ENCODE measurements at regions not wholly inside any gene's neighbourhood (a gene's known extent, or its start where the extent isn't known, plus 50 kb on each side); places are given as distances from the start of the nearest gene placed in this dataset.
"Not testable (repeated sequence)": the region's sequence is repeated elsewhere in the genome, so short reads cannot be mapped to it uniquely, and the experiment has no call there.

DNA sequence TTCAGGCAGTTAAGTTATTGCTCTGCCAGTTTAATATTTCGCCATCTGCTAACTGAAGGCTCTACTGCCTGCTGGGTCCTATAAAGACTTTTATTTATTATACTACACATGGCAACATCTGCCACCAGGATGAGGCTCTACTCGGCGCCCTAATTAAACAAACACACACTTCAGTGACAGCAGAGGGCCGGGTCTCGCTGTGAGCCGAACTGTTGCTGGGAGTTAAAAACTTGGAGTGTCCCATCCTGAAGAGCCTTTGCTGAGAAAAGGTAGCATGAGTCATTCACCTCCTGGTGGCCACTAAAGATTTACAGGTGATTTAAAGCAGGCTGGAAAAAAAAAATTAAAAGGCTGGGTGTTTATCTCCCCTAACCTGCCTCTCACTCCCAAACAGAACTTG, 183.7 kb downstream of the NPIPA8 start:
- DNase-seq (ENCODE audit: low spot score) = not testable (repeated sequence)

DNA sequence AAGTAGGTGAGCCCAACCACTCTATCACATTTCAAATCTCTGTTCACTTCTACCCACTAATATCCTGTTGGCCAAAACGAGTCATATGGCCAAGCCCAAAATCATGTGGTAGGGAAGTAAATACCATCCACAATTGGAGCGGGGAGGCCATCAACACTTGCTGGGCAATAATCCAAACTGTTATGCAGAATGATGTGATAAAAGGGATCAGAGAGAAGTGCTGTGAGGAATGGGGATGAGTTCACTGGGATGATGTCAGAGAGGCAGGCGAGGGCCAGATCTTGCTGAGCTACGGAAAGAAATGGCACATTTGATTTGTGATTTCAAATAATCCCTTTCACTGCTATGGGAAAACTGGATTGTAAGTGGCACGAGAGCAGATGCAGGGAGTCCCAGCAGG, 188.4 kb downstream of the NPIPA8 start:
- DNase-seq (ENCODE audit: low spot score) = not testable (repeated sequence)

- DNase-seq (ENCODE audit: low spot score) = not testable (repeated sequence)
Observed at GRCh38 chr16:18146601-18147142, 189.9 kb downstream of the NPIPA8 start.

- not testable (repeated sequence) for DNase-seq (ENCODE audit: low spot score)
Observed at GRCh38 chr16:18142066-18142465, 194.5 kb downstream of the NPIPA8 start.

DNA sequence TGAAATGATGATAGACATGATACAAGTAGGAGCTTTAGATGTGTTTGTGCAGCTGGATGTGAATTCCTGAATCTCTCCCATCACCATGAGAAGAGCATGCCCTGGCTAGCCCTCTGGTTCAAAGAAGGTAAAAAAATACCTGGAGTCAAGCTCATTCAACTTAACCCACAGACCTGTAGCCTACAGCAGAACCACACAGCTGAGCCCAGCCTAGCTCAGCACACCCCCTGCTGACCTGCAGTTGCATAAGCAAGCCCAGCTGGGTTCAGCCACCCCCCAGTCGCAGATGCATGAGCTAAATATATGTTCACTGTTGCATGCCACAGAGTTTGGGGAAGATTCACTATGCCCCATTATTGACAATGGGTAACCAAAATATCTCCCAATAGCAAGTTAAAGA, 200.2 kb downstream of the NPIPA8 start:
- DNase-seq (ENCODE audit: low spot score) = not testable (repeated sequence)

DNA sequence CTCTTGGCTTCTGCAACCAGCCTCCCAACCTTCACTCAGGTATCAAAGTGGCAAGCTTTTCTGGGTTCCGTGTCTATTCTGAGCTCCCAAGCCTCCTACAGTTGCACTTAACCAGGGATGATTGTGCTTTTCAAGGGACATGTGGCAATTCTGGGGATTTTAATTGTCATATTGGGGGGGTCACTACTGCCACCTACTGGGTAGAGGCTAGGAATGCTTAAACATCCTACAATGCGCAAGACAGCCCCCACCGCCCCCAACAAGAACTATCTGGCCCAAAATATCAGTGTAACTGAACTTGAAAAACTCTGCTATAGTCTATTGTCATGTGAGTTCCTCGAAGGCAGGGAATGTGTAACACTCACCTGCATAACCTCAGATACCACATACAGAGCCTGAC, 201.5 kb downstream of the NPIPA8 start:
- not testable (repeated sequence) for DNase-seq (ENCODE audit: low spot score)

DNA sequence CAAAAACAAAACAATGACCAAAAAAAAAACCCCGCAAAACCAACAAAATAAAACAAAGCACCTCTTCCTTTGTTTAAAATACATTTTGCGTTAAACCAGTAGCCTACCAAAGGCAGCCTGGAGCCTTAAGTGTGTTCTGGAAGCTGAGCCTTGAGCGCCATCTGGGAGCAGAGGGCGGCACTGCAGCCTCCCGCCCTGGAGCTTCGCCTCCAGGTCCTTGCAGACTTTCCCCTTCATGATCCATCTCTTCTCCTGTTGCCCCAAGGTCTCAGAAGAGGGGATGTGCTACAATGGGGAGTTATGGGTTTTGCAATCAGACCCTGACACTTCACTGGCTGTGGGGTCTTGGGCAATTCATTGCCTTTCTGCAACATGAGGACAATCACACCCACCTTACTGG, 204.9 kb downstream of the NPIPA8 start:
- DNase-seq (ENCODE audit: low spot score) = not testable (repeated sequence)

- DNase-seq (ENCODE audit: low spot score) = not testable (repeated sequence)
Observed at GRCh38 chr16:18130478-18131120, 205.9 kb downstream of the NPIPA8 start.

DNA sequence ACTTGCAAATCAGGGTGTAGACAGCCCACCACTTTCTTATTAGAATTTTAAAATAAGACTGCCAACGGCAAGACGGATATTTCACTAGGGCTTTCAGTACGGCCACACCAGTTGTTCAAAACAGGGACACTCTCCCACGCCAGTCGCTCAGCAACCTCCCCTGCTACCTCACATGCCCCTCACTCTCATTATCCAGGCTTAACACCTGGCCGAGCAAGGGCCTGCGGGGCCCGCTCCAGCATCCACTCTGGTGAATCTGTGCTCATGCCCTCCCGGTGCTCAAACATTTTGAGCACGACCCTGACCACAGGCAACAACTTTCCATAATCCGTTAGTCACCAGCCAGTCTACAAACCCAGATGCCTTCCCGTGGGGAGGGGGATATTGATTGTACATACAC, 209.5 kb downstream of the NPIPA8 start:
- DNase-seq (ENCODE audit: low spot score) = not testable (repeated sequence)

DNA sequence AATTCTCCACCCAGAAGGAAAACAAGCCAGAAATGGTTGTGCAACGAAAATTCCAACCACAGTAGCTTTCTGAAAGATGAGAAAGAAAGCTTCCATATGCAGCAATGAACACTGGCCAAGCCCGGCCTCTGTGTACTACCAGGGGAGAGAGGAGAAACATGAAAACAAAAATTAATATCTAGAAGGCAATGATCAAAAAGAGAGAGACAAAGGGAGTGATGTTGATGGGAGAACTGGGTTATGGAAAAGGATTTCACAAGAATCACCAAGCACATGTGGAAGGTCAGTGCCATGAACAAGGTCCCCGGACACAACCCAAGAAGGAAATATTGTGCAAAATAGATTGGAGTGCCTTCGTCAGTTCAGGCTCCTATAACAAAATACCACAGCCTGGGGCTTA, 217.4 kb downstream of the NPIPA8 start:
- DNase-seq (ENCODE audit: low spot score) = not testable (repeated sequence)

GRCh38 chr16:18118684-18119083, 217.9 kb downstream of the NPIPA8 start:
- not testable (repeated sequence) for DNase-seq (ENCODE audit: low spot score)

DNA sequence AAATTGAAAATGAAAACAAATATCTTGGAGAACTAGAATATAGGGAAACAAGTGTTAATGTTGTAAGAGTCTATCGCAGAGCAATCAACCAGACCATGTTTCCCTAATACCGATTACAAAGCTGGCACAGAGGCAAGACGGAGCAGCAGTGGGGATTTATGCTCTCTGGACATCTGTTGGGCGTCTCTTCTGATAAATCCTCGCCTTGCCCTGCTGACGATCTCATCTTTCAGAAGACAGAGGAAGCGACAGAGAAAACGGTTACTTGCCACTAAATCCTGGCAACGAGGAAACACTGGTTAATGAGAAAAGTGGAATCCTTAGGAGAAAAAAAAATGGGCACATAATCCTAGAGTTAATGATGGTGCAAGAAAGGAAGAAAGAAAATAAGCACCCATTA, 218.5 kb downstream of the NPIPA8 start:
- DNase-seq (ENCODE audit: low spot score) = not testable (repeated sequence)

DNA sequence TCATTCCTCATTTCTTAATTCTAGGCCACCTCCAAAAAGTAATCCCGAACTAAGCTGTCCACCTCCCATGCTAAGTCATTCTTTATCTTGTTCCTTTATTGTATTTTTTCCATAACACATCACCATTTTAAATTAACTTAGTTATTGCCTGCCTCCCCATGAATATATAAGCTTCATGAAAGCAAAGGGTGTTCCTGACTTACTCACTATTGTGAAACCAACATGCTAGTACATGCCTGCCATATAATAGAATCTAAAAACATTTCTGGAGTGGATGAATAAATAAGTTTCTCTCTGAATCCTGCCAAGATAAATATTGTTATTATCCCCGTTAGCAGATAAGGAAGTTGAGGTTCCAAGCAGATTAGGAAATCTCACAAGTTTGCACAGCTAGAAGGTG, 232.1 kb downstream of the NPIPA8 start:
- DNase-seq (ENCODE audit: low spot score) = not testable (repeated sequence)

DNA sequence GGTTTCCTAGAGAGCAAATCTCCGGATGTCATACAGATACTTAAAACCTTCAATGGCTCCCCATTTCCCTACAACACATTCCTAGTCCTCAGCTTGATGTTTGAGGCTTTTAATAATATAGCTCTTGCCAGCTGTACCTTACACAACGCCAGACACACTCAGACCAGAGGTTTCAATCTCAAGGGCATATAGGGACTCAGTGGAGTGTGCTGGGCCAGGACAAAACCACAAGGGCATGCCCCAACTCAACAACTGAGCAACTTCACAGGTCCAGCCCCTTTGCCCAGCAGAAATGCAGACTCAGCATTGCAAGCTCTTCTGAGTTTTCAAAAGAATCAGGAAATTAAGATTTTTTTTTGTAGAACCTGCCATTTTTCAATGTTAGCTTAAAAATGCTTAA, 235.5 kb downstream of the NPIPA8 start:
- not testable (repeated sequence) for DNase-seq (ENCODE audit: low spot score)

DNA sequence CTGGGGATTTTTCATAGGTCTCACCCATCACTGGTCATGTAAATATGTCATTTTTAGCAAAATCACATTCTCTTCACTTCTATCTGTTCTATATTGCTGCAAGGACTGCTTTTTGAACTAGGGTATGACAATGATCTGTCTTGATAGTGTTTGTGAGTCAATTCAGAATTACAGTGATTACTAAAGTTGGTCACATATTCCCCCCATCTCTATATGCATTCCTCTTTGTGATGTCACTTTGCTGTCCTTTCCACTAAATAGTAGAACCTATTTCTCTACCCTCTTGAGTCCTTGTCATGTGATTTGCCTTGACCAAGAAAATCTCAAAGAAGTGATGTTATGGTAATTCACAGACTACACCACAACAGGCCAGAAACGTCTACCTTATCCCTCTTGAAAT, 243.9 kb downstream of the NPIPA8 start:
- not testable (repeated sequence) for DNase-seq (ENCODE audit: low spot score)

GRCh38 chr16:18080658-18081363, 255.7 kb downstream of the NPIPA8 start:
- DNase-seq (ENCODE audit: low spot score) = not testable (repeated sequence)

GRCh38 chr16:18077910-18078309, 258.6 kb downstream of the NPIPA8 start:
- DNase-seq (ENCODE audit: low spot score) = not testable (repeated sequence)

DNA sequence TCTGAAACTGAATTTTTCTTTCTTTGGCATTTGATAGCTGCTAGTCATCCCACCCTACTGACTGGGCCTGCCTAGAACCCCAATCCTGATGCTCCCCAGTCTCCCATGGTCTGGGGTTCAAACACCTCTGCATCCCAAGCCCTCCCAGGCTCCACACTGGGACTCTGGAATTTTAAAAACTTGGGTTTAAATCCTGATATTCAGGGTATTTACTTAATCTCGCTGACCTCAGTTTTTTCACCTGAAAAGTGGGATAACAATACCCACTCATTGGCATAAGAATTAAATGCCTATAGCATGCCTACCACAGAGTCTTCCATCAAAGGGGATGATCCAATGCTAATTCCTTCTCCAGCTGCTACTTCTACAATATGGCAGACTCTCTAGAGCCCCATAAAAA, 264.4 kb downstream of the NPIPA8 start:
- DNase-seq (ENCODE audit: low spot score) = no peak

DNA sequence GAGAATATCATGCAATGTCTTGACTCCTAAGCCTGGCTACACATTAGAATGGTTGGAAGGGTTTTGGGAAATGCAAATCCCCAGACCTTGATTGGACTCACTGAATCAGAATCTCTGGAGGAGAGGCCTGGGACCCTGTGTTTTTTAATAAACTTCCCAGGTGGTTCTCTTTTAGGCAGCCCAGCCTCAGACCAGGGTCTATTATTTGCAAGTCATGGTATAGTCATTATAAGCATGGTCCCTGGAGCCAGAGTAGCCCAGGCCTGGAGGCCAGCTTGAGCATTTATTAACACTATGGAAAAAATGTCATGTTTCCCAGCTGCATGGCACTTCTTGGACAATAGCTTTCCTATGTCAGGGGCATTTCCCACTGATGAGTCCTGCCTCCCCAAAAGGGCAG, 266.9 kb downstream of the NPIPA8 start:
- no peak for DNase-seq (ENCODE audit: low spot score)

GRCh38 chr16:18068477-18068876, 268.1 kb downstream of the NPIPA8 start:
- no peak for DNase-seq (ENCODE audit: low spot score)

DNA sequence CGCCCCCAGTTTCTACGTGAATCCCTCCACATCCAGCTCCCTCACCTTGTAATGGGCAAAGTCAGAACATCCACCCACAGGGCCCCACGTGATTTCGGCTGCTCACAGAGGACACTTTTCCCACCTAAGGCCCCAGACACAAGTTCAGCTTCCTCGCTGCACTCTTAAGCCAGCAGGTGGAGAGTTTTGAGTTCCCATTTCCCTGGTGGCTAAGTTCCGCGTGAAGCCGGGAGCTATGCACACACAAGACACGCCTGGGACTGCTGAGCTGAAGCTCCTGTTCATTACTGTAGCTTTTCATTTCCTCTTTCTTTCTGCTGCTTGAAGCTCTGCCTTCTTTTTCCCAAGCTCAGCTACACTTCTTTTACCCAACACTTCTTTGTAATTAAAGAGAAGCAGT, 273.8 kb downstream of the NPIPA8 start:
- DNase-seq (ENCODE audit: low spot score) = no peak

DNA sequence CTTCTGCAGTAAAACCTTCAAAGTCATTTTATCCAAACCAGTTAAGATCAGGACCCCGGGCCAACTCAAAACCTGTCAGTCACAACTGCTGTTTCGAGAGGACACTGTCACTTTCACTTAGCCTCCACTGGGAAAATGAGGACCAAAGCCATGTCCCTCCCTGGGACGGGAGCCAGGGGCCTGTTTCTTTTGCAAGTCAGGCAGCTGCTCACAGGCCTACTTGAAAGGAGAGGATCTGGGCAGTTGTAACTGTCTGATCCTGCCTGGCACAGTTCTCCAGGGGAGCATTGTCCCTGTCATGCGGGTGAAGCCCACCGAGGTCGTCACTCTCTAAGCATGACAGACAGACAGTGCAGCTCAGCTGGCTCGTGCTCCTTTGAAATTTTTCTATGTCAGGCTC, 276.2 kb downstream of the NPIPA8 start:
- no peak for DNase-seq (ENCODE audit: low spot score)

- DNase-seq (ENCODE audit: low spot score) = no peak
Observed at GRCh38 chr16:18059577-18059976, 277.0 kb downstream of the NPIPA8 start.
